HG03175 (cell line): ENCODE measurements at regions not wholly inside any gene's neighbourhood (a gene's known extent, or its start where the extent isn't known, plus 50 kb on each side); places are given as distances from the start of the nearest gene placed in this dataset.

Source experiments
- ATAC-seq: cut with Tn5 transposase; IDR thresholded peaks from one replicate; pipeline ENCODE4 v1.9.1; 2021; ENCODE audit warnings: mild to moderate bottlenecking, moderate library complexity; ENCODE audit not compliant: unreplicated experiment

DNA sequence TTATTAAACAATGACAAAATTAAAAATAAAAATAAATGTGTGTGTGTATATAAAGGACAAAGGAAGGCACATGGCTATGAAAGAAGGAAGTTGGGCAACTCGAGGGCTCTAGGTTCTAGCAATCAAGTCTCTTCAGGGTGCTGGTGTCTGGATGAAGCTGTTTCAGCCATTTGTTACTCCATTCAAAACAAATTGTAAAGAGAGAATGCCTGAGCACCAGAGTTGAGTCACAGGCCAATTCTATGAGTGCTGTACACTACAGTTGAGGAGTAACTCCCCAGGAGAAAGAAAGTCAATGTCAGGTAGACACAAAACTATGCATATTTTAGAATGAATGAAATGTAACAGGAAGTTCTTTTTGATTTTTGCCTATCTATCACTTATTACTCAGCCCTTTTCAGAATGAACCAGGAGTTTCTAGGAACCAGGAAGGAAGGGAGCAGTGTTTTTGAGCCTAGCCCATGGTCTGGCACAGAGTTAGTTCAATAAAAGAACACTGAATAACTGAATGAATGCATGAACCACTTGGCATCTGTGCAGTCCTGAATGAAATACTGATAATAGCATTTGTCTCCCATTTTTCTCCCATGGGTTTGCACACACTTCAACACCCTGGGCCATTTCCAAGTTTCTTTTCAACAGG, 151.7 kb upstream of the CPEB2 start:
- no peak for ATAC-seq

GRCh38 chr4:14853176-14853943, 148.9 kb upstream of the CPEB2 start:
- ATAC-seq = no peak

DNA sequence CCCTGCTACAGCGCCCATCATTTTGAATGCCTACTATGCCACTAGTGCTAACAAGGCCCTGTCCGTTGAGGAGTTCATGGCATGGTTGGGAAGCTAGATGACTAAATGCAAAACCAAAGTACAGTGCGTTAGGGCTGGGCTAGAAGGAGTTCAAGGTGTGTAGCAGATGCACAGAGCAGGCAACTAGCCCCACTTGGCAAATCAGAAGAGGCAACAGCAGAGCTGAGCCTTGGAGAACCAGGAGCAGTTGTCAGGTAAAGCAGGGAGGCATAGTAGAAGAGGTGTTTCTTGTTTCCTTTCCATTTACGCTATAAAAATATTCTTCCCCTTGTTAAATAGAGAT, 146.6 kb upstream of the CPEB2 start:
- no peak for ATAC-seq

DNA sequence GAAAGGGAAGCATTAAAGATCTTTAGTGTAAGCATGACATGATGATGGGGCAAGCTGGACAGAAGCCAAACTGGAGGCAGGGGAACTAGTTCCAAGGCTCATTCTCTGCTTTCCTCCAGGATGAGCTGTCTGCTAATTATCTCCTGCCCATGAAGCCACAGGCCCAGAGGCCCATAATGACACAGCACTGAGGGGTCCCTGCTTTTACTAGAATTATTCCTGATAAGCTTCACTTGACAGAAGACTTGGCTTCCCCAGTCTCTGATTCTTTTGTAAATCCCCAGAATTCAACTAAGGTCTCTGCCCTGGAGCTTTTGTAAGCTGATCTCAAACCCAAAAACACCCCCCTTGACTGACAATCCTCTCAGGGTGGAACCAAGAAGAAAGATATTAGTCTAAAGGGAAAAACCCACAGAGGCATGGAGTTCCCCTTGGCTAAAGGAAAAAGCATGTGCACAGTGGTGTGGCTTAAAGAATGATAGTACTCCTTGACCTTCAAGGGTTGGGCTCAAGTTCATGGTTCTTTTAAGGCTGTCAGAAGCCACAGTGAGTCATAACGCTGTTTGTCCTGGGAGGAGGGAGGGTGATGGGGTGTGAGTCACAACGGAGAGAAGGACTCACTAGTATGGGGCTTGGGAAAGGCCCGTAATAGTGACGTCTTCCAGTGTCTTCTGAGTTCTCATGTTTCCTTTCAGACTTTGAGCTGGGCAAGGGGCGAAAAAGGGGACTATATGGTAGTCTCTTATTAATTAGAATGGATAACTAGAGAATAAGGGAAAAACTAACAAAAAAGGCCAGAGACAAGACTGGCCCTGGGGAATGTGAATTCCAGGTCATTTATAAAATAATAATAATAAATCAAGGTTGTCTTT, 146.0 kb upstream of the CPEB2 start:
- peak; percentile 91 for ATAC-seq

DNA sequence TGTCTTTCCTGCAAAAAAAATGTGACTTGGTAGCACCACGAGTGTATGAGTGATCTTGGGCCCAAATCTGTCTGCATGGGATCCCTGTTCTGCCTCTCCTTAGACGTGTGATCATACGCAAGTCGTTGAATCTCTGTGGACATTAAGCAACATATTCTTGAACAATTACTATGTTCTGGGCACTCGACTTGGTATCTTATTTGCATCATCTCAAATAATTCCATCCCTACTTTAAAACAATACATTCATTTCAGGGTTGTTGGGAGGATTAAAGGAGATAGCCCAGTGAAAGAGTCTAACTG, 145.4 kb upstream of the CPEB2 start:
- ATAC-seq = no peak

- ATAC-seq = no peak
These were observed 144.8 kb upstream of the CPEB2 start for GRCh38 chr4:14857475-14857874.

DNA sequence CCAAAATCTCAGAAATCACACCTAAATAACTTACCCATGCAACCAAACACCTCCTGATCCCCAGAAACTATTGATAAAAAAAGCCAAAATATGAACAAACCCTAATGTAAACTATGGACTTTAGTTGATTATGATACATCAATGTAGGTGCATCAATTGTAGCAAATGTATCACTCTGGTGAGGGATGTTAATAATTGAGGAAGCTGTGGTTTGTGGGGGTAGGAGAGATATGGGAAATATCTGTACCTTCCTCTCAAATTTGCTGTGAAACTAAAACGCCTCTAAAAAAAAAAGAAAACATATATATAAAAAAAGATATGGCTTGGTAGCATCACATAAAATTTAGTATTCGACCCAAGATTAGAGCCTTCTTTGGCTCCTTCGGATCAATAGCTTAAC, 144.3 kb upstream of the CPEB2 start:
- ATAC-seq = no peak

DNA sequence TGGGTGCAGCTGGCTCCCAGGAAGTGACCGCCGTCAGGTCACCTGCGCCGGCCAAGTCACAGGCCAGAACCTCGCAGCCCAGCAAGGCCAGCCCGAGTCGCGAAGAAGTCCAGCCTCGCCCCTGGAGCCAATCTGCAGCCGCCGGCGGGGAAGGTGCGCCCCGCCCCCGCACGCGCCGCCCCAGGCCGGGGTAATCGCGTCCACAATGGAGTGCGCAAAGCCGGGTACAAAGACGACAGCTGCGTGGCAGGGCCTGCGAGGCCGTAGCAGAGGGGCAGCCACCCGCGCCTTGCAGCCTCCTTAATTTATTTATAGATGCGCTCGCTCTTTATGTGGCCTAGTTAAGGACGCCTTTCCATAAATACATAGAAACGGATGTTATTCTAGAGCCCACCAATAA, 139.4 kb upstream of the CPEB2 start:
- no peak for ATAC-seq

- no peak for ATAC-seq
These were observed 138.6 kb upstream of the CPEB2 start for GRCh38 chr4:14863418-14864364.

- no peak for ATAC-seq
These were observed 137.8 kb upstream of the CPEB2 start for GRCh38 chr4:14864365-14865030.

DNA sequence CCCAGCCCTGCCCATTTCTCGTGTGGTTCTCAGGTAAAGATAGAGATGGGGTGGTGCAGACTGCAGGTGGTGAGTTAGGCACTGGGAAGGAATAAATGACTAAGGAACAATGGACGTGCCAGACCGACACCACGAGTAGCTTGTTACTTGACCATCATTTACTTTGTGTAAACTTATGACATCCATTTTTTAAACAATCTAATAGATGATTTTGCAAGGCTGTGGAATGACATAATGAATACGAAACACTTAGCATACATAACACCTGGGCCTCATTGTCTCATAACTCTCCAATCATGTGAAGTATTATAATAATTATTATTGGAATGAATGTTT, 137.3 kb upstream of the CPEB2 start:
- ATAC-seq = no peak

DNA sequence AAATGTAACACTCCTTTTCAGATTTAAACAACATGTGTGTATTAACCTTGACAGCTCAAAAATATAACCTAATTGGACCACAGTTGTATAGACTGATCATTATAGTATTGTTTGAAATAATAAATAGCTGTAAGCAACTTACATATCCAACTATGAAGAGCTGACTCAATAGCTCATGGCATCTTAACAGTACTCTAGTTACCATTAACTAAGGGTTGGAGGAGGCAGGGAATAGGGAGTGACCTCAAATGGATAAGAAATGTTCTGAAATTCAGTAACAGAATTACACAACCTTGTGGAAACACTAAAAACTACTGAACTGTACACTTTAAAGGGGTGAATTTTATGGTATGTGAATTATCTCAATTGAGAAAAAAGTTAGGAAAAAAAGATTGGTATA, 136.5 kb upstream of the CPEB2 start:
- ATAC-seq = no peak

- no peak for ATAC-seq
These were observed 134.4 kb upstream of the CPEB2 start for GRCh38 chr4:14867847-14868246.

- no peak for ATAC-seq
These were observed 133.6 kb upstream of the CPEB2 start for GRCh38 chr4:14868426-14869395.

- ATAC-seq = no peak
These were observed 130.4 kb upstream of the CPEB2 start for GRCh38 chr4:14871676-14872430.

DNA sequence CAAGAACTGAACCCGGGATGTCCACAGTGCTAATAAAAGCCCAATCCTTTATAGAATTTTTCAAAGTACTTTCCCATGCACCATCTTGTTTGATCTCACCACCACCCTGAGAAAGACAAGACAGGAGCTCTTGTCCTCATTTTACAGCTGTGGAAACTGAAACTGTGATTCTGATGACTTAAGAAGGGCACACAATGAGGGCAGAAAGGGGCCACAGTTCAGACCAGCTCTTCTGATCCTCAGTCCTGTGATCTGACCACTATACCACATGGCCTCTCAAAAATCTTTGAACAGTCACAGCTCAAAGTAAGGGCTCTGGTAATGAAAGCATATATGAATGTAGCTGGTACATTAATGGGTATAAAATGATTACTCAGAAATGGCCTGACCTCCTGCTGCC, 127.3 kb upstream of the CPEB2 start:
- peak; percentile 69 for ATAC-seq

DNA sequence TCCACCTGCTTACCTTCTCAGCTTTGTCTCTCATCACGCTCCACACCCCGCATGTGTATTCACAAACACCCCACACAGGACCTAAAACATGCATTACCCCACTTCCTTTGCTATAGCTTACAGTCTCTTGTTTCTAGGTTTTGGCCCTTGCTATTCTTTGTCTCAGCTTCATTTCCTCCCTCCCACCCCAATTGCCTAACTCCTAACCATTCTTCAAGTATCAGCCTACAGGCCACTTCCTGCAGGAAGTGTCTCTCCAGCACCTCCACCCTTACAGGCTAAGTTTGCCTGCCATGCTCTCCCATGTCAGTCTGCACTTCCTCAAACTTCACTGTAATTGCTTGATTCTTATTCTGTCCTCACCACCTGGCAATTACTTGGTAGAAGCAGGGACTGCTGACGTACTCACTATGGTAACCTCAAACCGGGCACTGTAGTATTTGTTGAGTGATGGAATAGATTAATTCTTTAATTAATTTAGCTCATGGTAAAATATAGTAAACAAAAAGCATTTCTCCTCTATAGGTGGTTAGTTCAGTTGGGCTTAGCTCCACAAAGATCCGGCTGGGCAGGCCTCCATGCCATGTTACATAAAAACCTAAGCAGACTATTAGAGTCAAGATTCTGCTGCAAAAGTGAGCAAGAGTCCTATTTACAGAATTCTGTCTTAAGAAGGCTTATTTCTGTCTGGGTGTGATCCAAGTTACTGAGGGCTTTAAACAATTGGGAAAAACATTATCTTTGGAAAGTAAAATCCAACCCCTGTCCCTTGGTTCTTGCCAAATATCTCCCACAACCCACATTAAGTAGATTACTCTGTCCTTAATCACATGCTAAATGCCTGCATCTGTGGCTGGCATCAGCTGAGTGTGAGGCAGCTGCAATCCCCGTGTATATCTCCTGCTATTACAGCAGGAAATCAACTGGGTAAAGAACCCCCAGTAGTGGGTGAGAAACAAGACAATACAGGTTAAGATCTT, 124.7 kb upstream of the CPEB2 start:
- peak; percentile 25 for ATAC-seq
